ENCODE measurements at regions not wholly inside any gene's neighbourhood (a gene's known extent, or its start where the extent isn't known, plus 50 kb on each side); places are given as distances from the start of the nearest gene placed in this dataset.

DNA sequence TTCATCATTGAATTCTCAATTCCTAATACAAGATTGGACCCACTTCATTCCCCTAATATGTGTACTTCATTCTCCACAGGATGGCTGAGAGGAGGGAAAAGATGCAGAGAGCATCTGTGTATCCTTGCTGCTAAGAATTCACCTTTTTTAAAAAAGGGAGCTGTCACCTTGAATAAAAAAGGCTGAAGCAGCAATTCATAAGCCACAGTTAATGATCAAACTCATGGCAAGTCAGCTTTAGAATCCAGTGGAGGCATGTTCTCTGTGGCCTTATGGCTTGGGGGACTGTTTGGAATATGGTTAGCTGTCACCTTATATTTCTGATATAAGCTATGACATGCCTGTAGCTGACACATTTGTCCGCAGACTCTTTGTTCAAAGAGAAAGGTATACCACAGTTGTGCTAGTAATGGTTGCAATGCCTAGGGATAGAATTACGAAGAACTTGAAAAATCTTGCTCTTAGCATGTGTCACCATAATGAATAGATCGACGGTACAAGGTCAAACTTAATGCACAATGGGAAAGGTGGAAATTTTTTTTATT lies 256.8 kb upstream of the TNC start:
- no peak overlapping the region for H3K9ac ChIP-seq
- H3K36me3 ChIP-seq (ENCODE audit: insufficient read depth) = no peaks in the 10 kb centered on the region
- TF ChIP-seq, protein P1, sequence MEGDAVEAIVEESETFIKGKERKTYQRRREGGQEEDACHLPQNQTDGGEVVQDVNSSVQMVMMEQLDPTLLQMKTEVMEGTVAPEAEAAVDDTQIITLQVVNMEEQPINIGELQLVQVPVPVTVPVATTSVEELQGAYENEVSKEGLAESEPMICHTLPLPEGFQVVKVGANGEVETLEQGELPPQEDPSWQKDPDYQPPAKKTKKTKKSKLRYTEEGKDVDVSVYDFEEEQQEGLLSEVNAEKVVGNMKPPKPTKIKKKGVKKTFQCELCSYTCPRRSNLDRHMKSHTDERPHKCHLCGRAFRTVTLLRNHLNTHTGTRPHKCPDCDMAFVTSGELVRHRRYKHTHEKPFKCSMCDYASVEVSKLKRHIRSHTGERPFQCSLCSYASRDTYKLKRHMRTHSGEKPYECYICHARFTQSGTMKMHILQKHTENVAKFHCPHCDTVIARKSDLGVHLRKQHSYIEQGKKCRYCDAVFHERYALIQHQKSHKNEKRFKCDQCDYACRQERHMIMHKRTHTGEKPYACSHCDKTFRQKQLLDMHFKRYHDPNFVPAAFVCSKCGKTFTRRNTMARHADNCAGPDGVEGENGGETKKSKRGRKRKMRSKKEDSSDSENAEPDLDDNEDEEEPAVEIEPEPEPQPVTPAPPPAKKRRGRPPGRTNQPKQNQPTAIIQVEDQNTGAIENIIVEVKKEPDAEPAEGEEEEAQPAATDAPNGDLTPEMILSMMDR (conservative IDR thresholded peaks at IDR 0.05; ENCODE audit: low read depth, low read length) = no peak
- no peaks in the 10 kb centered on the region for H4K20me1 ChIP-seq (ENCODE audit: insufficient read depth)
- H3K4me3 ChIP-seq (IDR thresholded peaks at IDR 0.05; ENCODE audit: insufficient read depth, low read depth, low read length) = no peak overlapping the region
- no peak overlapping the region for H2AFZ ChIP-seq (ENCODE audit: low read depth)
- no peaks in the 10 kb centered on the region for H3K4me1 ChIP-seq (ENCODE audit: low read depth, poor library complexity, severe bottlenecking)
- H3K27ac ChIP-seq = no peak overlapping the region
- no peaks in the 10 kb centered on the region for H3K27me3 ChIP-seq (ENCODE audit: insufficient read depth, low read depth)
- no peak overlapping the region for H3K4me2 ChIP-seq
- H3K79me2 ChIP-seq (ENCODE audit: insufficient read depth, low read depth) = no peaks in the 10 kb centered on the region

DNA sequence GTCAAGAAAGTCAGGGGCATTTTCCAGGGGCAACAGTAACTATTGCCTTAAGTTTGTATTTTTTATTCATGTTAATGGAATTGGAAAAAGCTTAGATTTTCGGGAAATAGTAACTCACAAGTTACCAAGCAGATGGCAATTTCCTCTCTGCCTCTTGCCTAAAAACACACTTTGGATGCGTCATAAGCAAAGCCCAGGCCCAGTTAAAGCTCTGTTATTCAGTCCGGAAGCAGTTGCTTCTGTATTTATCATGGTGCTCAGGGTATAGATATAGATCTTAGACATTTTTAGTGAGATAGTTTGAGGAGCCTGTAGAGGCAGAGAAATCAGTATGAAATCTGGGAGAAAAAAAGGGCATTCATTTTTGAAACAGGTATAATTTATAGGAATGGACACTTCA lies 260.3 kb upstream of the TNC start:
- Histone ChIP-seq H3K27ac (no peak overlapping the region), H3K36me3 (ENCODE audit: insufficient read depth) (no peaks in the 10 kb centered on the region), H3K4me3 (IDR thresholded peaks at IDR 0.05; ENCODE audit: insufficient read depth, low read depth, low read length) (no peak overlapping the region), H3K4me2 (no peak overlapping the region), H2AFZ (ENCODE audit: low read depth) (no peak overlapping the region), H3K4me1 (ENCODE audit: low read depth, poor library complexity, severe bottlenecking) (no peaks in the 10 kb centered on the region), H3K27me3 (ENCODE audit: insufficient read depth, low read depth) (no peaks in the 10 kb centered on the region), H3K9ac (no peak overlapping the region), H4K20me1 (ENCODE audit: insufficient read depth) (no peaks in the 10 kb centered on the region), H3K79me2 (ENCODE audit: insufficient read depth, low read depth) (no peaks in the 10 kb centered on the region)
- TF ChIP-seq, protein P1 (conservative IDR thresholded peaks at IDR 0.05; ENCODE audit: low read depth, low read length) = no peak

DNA sequence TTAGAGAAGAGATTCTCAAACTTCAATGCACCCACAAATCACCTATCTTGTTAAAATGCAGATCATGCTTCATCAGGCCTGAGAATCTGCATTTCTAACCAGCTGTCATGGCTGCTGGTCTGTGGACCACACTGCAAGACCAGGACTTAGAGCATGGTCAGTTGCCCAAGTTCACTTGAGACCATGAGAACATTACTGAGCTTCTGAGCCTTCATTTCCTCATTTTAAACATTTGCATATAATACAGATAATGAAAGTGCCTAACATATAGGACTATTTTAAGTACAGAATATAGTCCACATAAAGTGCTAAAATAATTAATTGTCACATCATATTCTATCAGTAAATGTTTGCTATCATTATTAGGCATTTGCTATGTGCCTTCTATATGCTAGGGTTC lies 260.8 kb upstream of the TNC start:
- H3K4me2 ChIP-seq = no peak overlapping the region
- TF ChIP-seq, protein P1 (conservative IDR thresholded peaks at IDR 0.05; ENCODE audit: low read depth, low read length) = no peak
- H3K4me3 ChIP-seq (IDR thresholded peaks at IDR 0.05; ENCODE audit: insufficient read depth, low read depth, low read length) = no peak overlapping the region

DNA sequence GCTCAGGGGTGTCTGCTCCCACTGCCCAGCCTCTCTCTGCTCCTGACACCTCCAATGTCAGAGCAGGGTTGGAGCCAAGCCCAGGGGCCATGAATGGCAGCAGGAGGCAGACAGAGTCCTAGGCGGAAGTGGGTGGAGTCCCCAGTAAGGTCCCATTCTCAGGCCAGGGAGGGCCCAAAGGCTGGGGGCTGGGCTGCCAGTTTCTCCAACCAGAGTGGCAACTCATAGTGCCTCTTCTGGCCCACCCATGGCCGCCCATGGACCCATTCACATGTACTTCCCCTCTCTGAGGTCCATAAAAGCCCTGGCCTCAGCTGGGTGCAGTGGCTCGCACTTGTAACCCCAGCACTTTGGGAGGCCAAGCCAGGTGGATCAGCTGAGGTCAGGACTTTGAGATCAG lies 261.8 kb upstream of the TNC start:
- Histone ChIP-seq H2AFZ (ENCODE audit: low read depth) (no peak overlapping the region), H3K9ac (no peak overlapping the region), H3K79me2 (ENCODE audit: insufficient read depth, low read depth) (no peaks in the 10 kb centered on the region), H3K27me3 (ENCODE audit: insufficient read depth, low read depth) (no peaks in the 10 kb centered on the region), H3K36me3 (ENCODE audit: insufficient read depth) (no peaks in the 10 kb centered on the region), H3K4me2 (no peak overlapping the region), H4K20me1 (ENCODE audit: insufficient read depth) (no peaks in the 10 kb centered on the region), H3K27ac (no peak overlapping the region), H3K4me1 (ENCODE audit: low read depth, poor library complexity, severe bottlenecking) (no peaks in the 10 kb centered on the region), H3K4me3 (IDR thresholded peaks at IDR 0.05; ENCODE audit: insufficient read depth, low read depth, low read length) (no peak overlapping the region)
- TF ChIP-seq, protein P1 (conservative IDR thresholded peaks at IDR 0.05; ENCODE audit: low read depth, low read length) = no peak

More for the DNA sequence above, 260.8 kb upstream of the TNC start:
- H3K27me3 ChIP-seq (ENCODE audit: insufficient read depth, low read depth) = no peaks in the 10 kb centered on the region
- no peaks in the 10 kb centered on the region for H3K36me3 ChIP-seq (ENCODE audit: insufficient read depth)
- H3K27ac ChIP-seq = no peak overlapping the region
- no peaks in the 10 kb centered on the region for H4K20me1 ChIP-seq (ENCODE audit: insufficient read depth)
- H3K4me1 ChIP-seq (ENCODE audit: low read depth, poor library complexity, severe bottlenecking) = no peaks in the 10 kb centered on the region
- no peak overlapping the region for H3K9ac ChIP-seq
- no peaks in the 10 kb centered on the region for H3K79me2 ChIP-seq (ENCODE audit: insufficient read depth, low read depth)
- H2AFZ ChIP-seq (ENCODE audit: low read depth) = no peak overlapping the region
